ELF-1 (cell line): ENCODE measurements at regions not wholly inside any gene's neighbourhood (a gene's known extent, or its start where the extent isn't known, plus 50 kb on each side); places are given as distances from the start of the nearest gene placed in this dataset.
A peak's percentile ranks its signal among the peaks of the same experiment; 100 is the strongest.
"Not testable (repeated sequence)": the region's sequence is repeated elsewhere in the genome, so short reads cannot be mapped to it uniquely, and the experiment has no call there.

Experiments used
- DNase-seq: peaks from one replicate; pipeline ENCODE4 v3.0.0-alpha.2; 2016; ENCODE audit warnings: low read depth, low spot score

- no peak for DNase-seq
Measured at GRCh38 chr10:130509881-130510689, 373.9 kb downstream of the GLRX3 start.

GRCh38 chr10:130510755-130511154 lies 374.6 kb downstream of the GLRX3 start:
- DNase-seq = no peak

DNA sequence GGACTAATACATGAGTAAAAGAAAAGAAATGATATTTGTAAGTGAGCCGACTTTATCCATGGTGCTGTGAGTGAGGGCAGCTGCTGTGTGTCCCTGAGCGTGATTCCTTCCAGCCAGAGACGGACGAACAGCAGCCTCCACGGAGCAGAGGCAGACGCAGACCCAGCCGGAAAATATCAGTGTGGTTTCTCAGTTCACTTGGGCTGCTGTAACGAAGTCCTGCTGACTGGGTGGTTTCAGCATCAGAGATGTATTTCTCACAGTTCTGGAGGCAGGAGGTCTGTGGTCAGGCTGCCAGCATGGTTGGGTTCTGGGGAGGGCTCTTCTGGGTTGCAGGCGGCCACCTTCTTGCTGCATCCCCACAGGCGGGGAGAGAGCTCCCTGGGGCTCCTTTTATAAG lies 375.6 kb downstream of the GLRX3 start:
- no peak for DNase-seq

- no peak for DNase-seq
Measured at GRCh38 chr10:130512936-130513335, 376.7 kb downstream of the GLRX3 start.

DNA sequence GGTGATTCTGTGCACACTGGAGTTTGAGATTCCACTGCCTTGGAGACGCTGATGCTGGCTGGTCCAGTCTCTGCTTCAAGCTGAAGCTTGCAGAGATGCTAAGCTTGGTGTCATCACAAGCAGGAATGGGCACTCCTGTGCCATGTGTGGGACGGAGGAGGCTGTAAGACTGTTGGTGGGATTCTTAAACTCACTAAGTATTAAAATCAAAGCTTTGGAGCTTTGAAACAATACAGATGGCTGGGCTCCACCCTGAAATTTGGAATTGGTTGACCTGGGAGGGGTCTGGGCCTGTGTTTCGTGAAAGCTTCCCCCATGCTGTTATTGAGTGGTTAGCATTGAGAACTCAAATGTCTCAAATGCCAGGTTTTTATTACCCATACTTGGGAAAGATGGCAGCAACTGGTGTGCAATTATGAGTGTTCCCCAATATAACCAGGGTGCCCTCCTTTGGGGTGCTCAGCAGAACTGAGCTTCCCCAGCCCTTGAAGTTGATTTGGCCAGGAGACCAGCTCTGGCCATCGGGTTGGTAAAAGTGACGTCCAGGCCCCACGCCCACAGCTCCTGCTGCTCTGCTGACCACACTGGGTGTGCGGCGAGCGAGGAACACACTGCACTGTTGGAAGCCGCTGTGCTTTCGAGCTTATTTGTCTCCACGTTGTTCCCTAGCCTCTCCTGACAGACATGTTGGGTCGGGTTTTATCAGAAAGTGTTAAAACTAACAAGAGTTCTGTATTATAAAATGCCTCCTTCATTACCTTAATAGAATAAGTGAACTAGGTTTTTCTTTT lies 377.7 kb downstream of the GLRX3 start:
- no peak for DNase-seq

- DNase-seq = peak; percentile 11
Measured at GRCh38 chr10:130515670-130516069, 379.5 kb downstream of the GLRX3 start.

DNA sequence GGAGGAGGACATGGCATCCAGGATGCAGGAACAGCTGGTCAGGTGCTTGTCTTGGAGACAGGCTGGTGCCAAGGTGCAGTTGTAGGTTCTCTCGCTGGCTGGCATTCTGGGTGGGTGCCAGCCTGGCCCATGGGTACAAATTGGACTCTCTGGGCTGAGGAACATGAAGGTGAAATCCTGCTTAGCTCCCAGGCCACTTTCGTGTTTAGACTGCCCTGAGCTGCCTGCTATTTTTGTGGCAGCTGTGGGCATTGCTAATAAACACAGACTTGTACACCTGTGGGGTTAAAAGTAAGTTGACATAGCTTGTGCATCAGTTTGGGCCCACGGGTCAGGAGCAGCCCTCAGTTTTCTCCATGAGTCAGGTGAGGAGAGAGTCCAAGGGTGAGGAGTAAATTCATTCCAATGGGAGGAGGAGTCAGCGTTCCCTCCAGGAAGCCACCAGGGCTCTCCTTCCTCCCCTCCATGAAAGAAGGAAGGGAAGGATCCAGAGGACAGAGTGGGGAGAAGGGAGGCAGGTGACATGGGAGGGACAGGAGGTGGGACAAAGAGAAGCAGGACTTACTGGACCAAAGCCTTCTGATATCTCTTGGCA lies 380.0 kb downstream of the GLRX3 start:
- DNase-seq = no peak

DNA sequence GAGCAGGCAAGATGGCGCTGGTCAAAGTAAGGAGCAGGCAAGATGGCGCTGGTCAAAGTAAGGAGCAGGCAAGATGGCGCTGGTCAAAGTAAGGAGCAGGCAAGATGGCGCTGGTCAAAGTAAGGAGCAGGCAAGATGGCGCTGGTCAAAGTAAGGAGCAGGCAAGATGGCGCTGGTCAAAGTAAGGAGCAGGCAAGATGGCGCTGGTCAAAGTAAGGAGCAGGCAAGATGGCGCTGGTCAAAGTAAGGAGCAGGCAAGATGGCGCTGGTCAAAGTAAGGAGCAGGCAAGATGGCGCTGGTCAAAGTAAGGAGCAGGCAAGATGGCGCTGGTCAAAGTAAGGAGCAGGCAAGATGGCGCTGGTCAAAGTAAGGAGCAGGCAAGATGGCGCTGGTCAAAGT lies 382.7 kb downstream of the GLRX3 start:
- not testable (repeated sequence) for DNase-seq

DNA sequence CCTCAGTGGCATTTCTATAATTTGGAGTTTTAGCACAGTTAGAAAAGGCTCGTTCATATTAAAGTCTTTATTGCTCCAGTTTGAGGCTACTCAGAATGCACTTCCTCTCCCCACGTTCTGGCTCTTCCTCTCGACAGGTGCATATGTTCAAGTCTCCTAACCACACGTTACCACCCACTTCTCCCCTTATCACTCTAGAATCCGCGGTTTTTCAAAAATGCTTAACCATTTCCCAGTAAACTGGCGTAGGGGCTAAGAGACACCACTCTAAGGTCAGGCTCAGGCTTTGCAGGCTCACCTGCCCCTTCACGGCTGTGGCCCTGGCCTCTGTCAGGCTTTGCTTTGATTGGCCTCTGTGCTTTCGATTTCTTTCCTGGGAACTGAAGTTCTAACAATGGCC lies 383.6 kb downstream of the GLRX3 start:
- DNase-seq = no peak

GRCh38 chr10:130531312-130531711 lies 395.1 kb downstream of the GLRX3 start:
- DNase-seq = no peak

GRCh38 chr10:130541090-130541489 lies 404.9 kb downstream of the GLRX3 start:
- DNase-seq = no peak

DNA sequence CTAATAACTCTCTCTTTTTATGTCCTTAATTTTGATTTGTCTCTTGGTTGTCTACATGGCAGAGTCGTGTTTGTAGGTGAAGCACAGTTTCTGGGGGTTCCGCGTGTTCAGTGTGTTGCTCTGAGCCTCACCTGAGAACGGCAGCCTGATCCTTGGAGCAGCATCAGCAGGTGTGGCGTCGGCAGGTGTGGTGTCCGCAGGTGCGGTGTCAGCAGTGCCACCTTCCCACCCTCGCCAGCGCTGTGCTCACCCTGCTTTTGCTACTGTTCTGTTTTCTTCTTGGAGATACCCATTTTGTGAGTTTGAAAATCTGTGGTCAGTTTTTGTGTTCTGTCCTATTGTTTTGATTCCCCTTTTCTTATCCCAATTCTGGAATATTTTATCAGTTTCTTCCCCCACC lies 406.6 kb downstream of the GLRX3 start:
- DNase-seq = no peak

- DNase-seq = no peak
Measured at GRCh38 chr10:130543794-130544193, 407.6 kb downstream of the GLRX3 start.

DNA sequence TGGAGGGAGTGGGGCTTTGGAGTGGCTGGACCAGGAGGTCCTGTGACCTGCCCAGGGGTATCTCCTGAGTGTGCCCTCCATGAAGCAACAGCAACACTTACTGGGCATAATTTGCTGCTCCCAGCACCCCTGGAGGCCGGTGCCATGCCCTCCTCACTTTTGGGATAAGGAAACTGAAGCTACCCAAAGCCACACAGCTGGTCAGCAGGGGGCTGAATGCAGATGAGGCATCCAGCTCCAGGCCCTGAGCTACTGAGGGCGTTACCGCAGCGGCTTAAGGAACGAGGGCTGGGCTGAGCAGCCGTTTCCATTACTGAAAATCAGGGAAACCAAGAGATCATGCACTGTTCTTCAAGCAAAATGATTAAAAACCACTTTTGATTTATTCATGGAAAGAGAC lies 408.9 kb downstream of the GLRX3 start:
- peak; percentile 32 for DNase-seq

DNA sequence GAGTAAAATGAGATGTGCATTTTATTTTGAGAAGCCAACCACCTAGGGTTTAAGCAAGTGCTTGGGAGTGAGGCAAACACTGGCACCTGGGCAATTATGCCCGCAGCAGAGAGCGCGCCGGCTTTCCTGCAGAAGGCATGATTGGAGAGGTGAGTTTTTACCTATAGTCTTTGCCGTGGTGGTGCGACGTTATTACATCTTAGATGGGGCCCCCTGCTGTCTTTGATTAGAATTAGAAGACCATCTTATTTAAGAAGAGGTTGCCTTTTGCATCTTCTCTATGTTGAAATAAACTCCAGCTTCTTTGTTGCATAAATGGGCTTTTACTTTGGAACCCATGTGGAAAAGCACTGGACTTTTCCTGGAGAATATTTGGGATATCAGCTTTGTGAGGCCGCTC lies 409.5 kb downstream of the GLRX3 start:
- DNase-seq = no peak

DNA sequence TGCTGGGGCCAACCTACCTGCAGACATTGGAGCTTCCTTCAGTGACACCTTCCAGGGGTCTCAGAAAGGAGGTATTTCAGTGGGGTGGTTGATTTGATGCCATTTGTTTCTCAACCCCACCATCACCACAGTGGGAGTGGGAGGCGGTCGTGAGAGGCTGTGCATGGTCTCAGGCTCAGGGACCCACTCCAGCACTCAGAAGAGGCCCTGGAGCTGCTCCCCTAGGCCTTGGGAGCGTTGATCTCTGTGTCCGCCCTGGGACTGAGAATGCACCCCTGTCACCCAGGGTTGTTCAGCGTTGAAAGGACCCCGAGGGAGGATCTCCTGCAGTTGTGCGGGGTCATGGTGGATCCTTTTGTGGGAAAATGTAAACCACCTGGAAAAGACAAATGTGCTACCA lies 410.6 kb downstream of the GLRX3 start:
- DNase-seq = no peak

DNA sequence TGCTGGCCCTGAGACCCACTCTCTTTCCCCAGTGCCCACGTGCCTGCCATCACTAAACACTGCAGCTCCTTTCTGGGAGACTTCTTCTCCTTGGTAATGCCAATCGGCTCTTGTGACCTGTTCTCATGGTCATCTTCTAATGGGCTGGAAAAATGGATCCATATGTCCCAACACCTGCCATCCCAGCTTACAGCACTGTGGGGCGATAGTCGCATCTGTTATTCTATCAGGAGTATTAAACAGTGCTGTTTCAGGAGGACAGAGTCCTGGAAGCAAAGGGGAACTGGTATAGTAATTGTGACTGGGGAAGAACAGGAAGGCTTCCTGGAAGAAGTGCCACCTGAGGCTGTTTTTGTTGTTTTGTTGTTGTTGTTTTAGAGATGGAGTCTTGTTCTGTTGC lies 411.2 kb downstream of the GLRX3 start:
- DNase-seq = peak; percentile 20

- DNase-seq = peak; percentile 36
Measured at GRCh38 chr10:130550952-130551674, 414.9 kb downstream of the GLRX3 start.

DNA sequence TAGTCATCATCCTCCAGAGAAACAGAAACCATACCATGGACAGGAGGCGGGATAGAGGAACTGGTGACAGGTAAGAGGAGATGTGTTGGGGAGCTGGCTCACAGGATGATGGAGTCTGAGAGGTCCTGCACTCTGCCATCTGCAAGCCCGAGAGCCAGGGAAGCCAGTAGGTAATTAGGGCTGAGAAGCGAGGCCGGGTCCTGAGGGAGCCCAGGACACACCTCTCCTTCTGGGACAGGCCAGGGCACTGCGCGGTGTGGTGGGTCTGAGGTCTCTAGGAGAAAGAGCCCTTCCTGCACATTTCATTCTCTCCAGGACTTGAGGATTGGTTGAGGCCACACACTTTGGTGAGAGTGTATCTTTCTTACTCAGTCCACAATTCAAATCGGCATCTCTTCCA lies 415.5 kb downstream of the GLRX3 start:
- no peak for DNase-seq

DNA sequence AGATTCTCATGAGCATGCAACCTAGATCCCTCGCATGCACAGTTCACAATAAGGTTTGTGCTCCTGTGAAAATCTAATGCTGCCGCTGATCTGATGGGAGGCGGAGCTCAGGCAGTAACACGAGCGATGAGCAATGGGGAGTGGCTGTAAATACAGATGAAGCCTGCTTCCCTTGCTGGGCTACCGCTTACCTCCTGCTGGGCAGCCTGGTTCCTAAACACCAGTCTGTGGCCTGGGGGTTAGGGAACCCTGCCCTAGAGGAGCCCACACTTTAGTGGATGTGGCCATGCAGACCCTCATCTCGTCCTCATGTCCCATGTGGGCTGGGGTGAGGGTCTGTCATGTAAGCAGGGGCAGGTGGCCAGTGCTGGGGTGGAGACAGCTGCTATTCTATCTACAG lies 417.6 kb downstream of the GLRX3 start:
- no peak for DNase-seq

DNA sequence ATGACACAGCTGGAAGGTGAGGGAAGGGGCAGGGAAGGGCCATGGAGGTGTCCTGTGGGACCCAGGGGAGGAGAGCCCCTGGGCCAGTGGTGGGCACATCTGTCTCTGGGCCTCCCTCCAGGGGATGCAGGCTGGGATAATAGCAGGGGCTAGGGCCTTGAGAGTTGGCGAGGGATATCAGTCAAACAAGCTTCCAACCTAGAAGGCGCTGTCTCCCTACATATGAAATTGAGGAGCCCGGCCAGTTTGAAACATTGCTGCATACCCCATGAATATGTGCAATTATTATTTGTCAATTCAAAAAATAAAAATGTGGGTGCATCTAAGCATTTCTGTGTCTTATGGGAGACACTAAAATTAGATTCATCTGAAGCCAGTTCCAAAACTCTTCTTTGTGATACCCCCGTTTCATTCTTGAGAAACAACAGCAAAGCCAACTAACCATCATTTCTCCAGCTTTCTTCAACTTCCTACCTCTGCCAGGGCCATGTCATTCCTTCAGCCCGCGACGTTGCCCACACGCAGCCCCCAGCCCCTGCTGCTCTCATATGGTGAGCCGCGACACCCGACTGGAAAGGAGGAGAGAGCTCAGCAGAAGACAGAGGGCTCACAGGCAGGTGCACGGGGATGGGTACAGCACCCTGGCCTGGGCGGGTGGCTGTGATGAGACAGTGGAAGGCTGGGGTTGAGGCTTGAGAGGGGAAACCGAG lies 418.7 kb downstream of the GLRX3 start:
- DNase-seq = peak; percentile 0
